Fibroblast of peridontal ligament (primary cell): ENCODE measurements at regions not wholly inside any gene's neighbourhood (a gene's known extent, or its start where the extent isn't known, plus 50 kb on each side); places are given as distances from the start of the nearest gene placed in this dataset.
A peak's percentile ranks its signal among the peaks of the same experiment; 100 is the strongest.

ENCODE experiments used
- DNase-seq: peaks from one replicate; pipeline ENCODE4 v3.0.0-alpha.2; 2010; ENCODE audit errors: extremely low read depth

GRCh38 chr16:64412578-64413280 lies 709.1 kb downstream of the CDH11 start:
- peak; percentile 49 for DNase-seq

GRCh38 chr16:64410306-64410705 lies 711.6 kb downstream of the CDH11 start:
- no peak for DNase-seq

DNA sequence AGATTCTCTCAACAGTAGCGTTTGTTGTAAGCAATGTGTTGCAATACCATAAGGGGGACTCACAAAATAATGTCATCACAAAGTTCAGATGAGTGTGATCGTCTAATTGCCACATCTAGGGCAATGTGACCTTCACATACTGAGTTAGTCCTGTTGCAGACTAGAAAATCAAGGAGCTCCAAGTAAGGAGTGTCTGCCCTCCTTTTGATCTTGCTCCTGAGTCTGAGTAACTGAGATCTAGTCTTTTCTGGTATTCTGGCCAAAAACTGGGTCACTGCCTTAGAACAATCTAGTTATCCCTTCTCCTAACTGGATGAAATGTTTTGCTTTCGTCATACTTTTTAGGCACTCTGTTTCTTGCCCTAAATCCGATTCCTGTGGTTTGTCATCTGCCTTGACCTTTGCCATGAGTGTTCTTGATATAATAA lies 712.1 kb downstream of the CDH11 start:
- DNase-seq, result peak; percentile 27

GRCh38 chr16:64408699-64409098 lies 713.2 kb downstream of the CDH11 start:
- no peak for DNase-seq

DNA sequence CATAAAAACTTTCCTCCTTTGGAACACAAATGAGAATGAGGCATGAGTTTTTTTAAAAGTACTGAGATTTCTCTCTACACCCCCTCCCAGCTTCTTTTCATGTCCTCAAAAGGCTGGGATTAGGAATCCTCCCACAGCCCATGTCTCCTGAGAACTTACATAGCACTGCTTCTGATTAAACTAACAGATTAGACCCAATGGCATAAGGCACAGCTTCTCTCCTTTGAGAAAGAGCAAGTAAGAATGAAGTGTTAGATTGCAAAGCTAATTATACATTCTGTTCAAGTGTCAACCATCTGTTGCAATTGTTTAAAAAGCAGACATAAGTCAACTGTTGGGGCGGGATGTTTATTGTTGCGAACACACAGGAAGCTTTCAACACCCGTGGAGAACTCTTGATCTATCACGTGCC lies 715.1 kb downstream of the CDH11 start:
- no peak for DNase-seq

DNA sequence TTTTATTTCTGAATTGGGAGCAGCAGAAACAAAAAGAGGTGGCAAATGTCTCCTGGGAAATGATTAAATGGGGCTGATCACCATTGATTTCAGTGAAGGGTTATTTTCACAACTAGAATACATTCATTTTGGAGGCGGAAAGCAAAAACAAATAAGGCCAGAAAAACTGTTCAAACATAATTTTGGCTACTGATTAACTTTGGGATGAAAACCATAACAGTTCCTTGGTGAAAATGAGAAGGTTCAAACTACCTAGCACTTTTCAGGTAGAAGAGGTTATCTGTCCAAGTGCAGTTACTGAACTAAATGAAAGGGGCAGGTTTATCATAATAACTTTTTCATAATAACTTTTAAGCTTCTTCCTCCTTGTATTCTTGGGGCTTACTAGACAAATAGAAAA lies 718.5 kb downstream of the CDH11 start:
- DNase-seq, result no peak

DNA sequence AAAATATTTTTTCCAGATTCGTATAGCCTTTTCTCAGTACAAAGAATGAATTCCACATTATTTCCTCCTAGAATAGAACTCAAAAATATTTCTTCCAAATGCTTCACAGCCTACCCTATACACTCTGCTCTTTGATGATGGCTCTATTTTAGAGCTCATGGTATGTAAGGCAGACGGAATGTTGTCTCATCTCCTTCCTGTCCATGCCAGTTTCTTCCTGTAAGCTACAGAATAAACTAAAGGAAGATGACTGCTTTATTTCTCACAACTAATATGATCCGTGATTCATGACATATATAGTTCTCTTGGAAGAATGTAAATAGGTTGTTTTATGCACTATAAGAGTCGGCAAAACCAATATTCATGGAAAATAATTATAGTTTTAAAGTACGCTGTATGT lies 723.1 kb downstream of the CDH11 start:
- DNase-seq, result no peak

GRCh38 chr16:64397945-64398508 lies 723.8 kb downstream of the CDH11 start:
- DNase-seq, result peak; percentile 17

DNA sequence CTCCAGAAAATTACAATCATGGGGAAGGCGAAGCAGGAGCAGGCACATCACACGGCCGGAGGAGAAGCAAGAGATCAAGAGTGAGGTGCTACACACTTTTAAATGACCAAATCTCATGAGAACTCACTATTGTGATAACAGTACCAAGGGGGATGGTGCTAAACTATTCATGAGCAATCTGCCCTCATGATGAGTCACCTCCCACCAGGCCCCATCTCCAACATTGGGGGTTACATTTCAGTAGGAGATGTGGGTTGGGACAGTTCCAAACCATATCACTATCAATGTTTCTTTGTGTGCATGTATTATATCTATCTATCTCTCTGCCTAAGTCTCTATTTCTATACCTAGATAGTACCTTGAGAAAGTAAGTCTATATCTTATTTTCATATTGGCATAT lies 724.8 kb downstream of the CDH11 start:
- DNase-seq, result peak; percentile 23

DNA sequence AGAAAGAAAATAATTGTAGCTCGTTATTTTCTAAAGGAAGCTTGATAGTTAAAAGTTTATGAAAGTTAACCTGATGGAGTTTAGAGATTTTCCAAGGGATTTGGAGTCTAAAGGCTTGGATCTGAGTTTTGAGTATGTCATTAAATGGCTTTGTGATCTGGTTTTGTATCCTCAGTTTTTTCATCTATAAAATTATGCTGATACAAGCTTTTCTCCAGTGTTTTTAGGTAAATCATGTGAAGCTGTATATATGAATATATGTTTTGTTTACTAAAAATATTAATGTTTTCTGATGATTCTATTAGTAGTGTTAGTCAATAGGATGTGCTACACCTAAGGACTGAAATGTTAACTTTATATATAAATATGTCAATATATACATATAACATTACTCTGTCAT lies 727.8 kb downstream of the CDH11 start:
- DNase-seq, result no peak

DNA sequence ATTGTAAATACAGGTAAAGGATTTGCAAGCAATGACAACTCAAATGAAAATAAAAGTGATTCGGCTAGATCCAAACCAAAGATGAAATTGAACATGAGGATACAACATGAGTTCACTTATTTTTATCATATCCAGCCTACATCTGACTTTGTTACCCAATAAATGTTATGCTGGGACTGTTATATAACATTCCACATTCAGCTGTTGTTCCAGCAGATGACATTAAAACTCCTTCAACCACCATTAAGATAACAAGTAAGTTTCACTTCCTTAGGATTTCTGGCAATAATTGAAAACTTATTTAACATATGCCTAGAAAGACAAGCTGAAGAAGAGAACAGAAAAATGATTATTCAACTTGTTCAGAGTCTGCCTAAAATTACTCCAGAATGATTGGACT lies 729.4 kb downstream of the CDH11 start:
- DNase-seq, result peak; percentile 52

DNA sequence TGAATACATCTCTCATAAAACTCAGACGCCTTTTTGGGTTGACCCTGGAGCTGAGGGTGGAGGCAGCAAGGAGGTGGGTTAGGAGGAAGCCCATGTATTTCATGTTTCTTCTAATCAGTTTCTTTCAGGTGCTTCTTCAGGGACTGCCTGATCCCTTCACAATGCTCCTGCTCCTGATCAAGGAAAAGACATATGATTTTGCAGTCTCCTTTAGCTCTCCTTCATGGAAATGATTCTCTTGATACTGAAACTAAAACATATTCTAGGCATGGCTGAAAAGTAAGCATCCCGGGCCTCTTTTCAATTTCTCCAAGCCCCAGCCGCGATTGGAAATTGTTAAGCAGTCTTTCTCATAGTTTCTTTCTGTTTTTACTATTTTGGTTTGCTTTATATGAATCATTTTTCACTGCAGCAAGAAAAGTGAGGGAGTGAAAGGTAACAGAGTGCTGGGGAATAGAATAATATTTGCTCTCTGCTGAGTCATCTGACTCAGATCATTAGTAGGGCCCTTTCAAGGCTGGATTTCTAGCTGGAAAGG lies 730.7 kb downstream of the CDH11 start:
- peak; percentile 68 for DNase-seq

GRCh38 chr16:64390102-64390501 lies 731.8 kb downstream of the CDH11 start:
- DNase-seq, result no peak

GRCh38 chr16:64384636-64385035 lies 737.2 kb downstream of the CDH11 start:
- DNase-seq, result no peak

- no peak for DNase-seq
Measured at GRCh38 chr16:64381979-64382378, 739.9 kb downstream of the CDH11 start.

GRCh38 chr16:64380751-64381150 lies 741.1 kb downstream of the CDH11 start:
- no peak for DNase-seq

GRCh38 chr16:64375391-64375980 lies 746.4 kb downstream of the CDH11 start:
- peak; percentile 59 for DNase-seq

- DNase-seq, result no peak
Measured at GRCh38 chr16:64370112-64370511, 751.8 kb downstream of the CDH11 start.

GRCh38 chr16:64365448-64365931 lies 756.4 kb downstream of the CDH11 start:
- DNase-seq, result peak; percentile 56

DNA sequence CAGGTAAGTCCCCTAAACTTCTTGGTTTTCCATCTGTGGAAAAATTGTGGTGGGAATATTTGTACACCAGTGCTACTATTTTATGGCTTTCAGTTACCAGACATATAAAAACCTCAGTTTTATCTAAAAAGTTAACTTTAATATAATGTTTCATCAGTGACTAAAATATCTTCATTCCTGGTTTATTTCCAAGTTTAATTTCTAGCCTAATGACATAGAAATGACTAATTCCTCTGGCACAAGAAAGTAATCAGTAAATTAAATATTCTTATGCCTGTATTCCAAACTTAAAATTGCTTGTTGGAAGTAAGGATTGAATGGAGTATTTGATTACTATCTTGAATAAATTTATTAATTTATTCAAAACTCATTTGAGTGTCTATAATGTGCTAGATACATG lies 757.0 kb downstream of the CDH11 start:
- DNase-seq, result no peak

GRCh38 chr16:64364416-64364815 lies 757.4 kb downstream of the CDH11 start:
- no peak for DNase-seq

DNA sequence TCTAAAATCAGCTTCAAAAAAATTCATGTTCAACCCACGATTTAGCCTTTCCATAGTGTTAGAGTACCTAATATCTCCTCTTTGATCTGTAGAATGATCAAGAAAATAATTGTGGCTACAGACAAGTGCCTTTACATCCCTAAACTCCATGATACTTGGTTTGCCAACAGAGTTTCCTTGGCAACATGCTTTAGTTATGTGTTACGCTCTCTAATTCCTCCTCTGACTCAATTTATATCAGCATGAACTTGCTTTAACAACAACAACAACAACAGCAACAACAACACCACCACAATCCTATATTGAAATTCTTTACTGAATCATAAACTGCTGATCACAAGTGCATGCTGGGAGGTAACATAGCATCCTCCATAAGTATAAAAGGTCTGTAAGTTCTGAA lies 757.8 kb downstream of the CDH11 start:
- no peak for DNase-seq

DNA sequence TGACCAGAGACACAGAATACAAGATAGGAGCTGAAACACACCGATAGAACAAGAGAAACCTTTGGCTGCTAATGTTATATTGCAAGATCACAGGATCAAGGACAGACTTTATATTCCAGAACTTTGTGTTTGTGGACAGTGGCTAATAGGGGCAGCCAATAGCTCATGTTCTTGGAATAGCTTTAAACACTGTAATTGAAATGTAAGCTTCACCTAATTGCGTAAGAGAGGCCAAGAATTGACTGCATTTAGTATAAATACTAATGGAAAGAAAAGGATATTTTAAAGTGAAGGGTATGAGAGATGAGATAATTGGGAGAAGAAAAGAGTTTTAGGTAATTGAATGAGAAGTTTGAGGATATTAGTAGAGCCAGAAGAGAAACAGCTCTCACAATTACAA lies 758.8 kb downstream of the CDH11 start:
- DNase-seq, result peak; percentile 47
